Neural cell (in vitro differentiated cells): ENCODE measurements at regions not wholly inside any gene's neighbourhood (a gene's known extent, or its start where the extent isn't known, plus 50 kb on each side); places are given as distances from the start of the nearest gene placed in this dataset.

ENCODE experiments used
- EZH2 ChIP-seq: fragments of 200-600, 300-800 bp; shearing (Covaris generic), sonication (generic); IDR thresholded peaks from 2 replicates; pipeline ENCODE4 v1.6.1; 2014; ENCODE audit warnings: antibody characterized with exemption, low read length, borderline replicate concordance, mild to moderate bottlenecking; ENCODE audit not compliant: insufficient read depth, poor library complexity, severe bottlenecking
- MXI1 ChIP-seq: fragments of 450-650 bp; conservative IDR thresholded peaks from 2 replicates; pipeline ENCODE4 v1.6.1; 2014; ENCODE audit warnings: antibody characterized with exemption, mild to moderate bottlenecking; ENCODE audit not compliant: poor library complexity, severe bottlenecking
- TAF1 ChIP-seq: IDR thresholded peaks from 2 replicates; pipeline ENCODE4 v1.6.1; 2012; ENCODE audit warnings: low read depth
- TF ChIP-seq, protein P1 (sequence below): fragments of 450-650 bp; IDR thresholded peaks from 2 replicates; pipeline ENCODE4 v1.5.1; 2014; ENCODE audit warnings: antibody characterized with exemption, mild to moderate bottlenecking, moderate library complexity; ENCODE audit not compliant: poor library complexity, severe bottlenecking
- TF ChIP-seq, protein P2 (sequence below): IDR thresholded peaks from 2 replicates; pipeline ENCODE4 v1.6.1; 2012; ENCODE audit warnings: borderline replicate concordance

DNA sequence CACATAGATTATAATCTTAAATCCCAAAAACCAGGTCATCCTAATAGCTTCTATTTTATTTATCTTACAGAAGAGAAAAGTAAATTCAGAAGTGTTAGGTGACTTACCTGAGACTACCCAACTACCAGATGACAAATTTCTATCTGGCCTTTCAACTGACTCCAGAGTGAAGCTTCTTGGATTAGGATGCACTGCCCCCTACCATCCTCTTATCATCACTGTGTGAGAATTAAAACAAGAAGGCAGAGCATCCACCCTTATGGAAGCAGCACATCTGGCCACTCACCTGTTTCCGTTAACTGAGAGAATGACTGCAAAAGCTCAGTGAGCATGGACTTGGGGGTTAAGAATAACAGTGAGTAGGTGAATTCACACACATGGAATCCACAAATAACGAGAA lies 502.6 kb upstream of the TECRL start:
- no peak for TF ChIP-seq MXI1
- no peak for TF ChIP-seq TAF1
- TF ChIP-seq, protein P1, sequence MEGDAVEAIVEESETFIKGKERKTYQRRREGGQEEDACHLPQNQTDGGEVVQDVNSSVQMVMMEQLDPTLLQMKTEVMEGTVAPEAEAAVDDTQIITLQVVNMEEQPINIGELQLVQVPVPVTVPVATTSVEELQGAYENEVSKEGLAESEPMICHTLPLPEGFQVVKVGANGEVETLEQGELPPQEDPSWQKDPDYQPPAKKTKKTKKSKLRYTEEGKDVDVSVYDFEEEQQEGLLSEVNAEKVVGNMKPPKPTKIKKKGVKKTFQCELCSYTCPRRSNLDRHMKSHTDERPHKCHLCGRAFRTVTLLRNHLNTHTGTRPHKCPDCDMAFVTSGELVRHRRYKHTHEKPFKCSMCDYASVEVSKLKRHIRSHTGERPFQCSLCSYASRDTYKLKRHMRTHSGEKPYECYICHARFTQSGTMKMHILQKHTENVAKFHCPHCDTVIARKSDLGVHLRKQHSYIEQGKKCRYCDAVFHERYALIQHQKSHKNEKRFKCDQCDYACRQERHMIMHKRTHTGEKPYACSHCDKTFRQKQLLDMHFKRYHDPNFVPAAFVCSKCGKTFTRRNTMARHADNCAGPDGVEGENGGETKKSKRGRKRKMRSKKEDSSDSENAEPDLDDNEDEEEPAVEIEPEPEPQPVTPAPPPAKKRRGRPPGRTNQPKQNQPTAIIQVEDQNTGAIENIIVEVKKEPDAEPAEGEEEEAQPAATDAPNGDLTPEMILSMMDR: no peak
- TF ChIP-seq, protein P2, sequence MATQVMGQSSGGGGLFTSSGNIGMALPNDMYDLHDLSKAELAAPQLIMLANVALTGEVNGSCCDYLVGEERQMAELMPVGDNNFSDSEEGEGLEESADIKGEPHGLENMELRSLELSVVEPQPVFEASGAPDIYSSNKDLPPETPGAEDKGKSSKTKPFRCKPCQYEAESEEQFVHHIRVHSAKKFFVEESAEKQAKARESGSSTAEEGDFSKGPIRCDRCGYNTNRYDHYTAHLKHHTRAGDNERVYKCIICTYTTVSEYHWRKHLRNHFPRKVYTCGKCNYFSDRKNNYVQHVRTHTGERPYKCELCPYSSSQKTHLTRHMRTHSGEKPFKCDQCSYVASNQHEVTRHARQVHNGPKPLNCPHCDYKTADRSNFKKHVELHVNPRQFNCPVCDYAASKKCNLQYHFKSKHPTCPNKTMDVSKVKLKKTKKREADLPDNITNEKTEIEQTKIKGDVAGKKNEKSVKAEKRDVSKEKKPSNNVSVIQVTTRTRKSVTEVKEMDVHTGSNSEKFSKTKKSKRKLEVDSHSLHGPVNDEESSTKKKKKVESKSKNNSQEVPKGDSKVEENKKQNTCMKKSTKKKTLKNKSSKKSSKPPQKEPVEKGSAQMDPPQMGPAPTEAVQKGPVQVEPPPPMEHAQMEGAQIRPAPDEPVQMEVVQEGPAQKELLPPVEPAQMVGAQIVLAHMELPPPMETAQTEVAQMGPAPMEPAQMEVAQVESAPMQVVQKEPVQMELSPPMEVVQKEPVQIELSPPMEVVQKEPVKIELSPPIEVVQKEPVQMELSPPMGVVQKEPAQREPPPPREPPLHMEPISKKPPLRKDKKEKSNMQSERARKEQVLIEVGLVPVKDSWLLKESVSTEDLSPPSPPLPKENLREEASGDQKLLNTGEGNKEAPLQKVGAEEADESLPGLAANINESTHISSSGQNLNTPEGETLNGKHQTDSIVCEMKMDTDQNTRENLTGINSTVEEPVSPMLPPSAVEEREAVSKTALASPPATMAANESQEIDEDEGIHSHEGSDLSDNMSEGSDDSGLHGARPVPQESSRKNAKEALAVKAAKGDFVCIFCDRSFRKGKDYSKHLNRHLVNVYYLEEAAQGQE: no peak
- no peak for TF ChIP-seq EZH2
